HG03097 (cell line): ENCODE measurements at regions not wholly inside any gene's neighbourhood (a gene's known extent, or its start where the extent isn't known, plus 50 kb on each side); places are given as distances from the start of the nearest gene placed in this dataset.
"Not testable (repeated sequence)": the region's sequence is repeated elsewhere in the genome, so short reads cannot be mapped to it uniquely, and the experiment has no call there.

ENCODE experiments used
- ATAC-seq: cut with Tn5 transposase; IDR thresholded peaks from one replicate; pipeline ENCODE4 v1.9.1; 2021; ENCODE audit not compliant: unreplicated experiment, low FRiP score

DNA sequence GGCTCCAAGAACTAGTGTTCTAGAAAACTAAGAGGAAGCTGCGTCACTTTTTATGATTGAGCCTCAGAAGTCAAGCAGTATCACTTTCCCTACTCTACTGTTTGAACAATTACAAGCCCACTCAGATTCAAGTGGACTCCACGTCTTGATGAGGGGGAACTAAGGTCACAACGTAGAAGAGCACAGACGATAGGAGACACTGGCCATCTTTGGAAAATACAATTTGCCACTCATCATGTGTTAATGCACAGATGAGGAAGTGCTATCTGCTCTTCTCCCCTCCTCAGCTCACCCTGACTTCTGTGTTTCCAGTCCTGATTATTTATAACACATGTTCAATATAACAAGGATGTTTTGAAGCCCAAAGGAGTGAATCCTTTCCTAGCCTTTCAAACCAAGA, 76.1 kb upstream of the CYP1B1 start:
- ATAC-seq = no peak

DNA sequence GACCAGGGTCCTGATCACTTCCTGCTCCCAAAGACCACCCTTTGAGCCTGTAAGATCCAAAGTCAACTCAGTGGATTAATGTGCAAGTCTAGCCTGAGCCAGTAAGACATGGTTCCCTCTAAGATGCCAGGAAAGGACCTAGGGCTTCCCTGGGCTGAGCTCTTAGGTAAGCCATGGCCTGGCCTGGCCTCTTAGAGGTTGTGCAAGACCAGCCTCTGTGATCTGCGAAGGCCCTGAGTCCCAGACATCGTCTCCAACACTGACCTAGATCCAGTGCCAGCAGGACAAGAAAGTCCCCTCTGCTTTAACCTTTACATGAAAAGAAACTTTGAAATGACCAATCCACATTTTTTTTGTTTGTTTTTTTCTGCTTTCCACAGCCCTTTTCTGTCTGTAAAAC, 73.6 kb upstream of the CYP1B1 start:
- ATAC-seq = no peak

DNA sequence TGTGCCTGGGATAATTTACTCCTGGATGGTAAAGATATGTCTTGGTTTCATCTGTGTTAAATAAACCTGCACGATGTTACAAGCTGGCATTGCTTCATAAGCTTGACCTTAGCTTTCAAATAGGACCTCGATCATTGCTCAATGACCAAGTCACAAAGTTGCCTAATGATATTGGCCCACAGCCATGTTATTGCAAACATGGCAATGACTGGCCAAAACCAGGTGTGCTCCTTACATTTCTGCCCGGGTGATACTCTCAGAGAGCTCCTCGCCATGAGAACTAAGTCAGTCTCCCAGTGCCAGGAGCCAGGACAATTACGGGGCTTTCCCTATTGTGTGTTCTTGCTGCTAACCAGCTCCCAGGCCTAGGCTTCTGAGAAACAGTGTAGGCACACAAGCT, 72.5 kb upstream of the CYP1B1 start:
- no peak for ATAC-seq

DNA sequence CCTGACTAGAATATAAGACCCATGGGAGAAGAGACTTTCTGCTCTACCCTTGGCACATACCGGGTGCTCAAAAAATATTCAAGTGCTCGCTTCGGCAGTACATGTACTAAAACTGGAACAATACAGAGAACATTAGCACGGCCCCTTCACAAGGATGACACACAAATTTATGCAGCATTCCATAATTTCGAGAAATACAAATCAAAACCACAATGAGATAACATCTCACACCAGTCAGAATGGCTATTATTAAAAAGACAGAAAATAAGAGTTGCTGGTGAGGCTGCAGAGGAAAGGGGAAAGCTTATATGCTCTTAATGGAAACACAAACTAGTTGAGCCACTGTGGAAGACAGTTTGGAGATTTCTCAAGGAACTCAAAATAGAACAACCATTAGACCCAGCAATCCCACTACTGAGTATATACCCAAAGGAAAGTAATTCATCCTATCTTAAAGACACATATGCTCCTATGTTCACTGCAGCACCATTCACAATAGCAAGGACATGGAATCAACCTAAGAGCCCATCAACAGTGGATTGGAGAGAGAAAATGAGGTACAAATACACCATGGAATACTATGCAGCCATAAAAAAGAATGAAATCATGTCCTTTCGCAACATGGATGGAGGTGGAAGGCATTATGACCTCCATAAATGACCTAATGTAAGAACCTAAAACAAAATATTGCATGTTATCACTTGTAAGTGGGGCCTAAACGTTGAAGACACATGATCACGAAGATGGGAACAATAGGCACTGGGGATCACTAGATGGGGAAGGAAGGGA, 71.6 kb upstream of the CYP1B1 start:
- no peak for ATAC-seq

DNA sequence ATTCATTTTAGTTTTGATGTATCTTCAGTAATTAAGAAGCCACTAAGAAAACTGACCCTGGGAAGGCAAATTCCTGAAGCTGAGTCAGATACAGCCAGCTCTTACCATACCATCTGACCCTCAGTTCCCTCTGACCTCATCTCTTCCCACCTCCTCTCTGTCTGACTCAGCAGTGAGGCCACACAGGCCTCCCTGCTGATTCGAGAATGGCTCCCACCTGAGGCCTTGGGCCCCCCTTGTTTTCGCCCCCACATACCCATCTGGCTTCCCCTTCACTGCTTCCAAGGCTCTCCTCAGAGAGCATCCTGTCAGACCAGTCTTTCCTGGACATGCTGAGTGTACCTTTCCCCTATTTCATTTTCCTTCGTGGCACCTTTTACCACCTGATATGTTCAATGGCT, 71.0 kb upstream of the CYP1B1 start:
- peak; percentile 53 for ATAC-seq

DNA sequence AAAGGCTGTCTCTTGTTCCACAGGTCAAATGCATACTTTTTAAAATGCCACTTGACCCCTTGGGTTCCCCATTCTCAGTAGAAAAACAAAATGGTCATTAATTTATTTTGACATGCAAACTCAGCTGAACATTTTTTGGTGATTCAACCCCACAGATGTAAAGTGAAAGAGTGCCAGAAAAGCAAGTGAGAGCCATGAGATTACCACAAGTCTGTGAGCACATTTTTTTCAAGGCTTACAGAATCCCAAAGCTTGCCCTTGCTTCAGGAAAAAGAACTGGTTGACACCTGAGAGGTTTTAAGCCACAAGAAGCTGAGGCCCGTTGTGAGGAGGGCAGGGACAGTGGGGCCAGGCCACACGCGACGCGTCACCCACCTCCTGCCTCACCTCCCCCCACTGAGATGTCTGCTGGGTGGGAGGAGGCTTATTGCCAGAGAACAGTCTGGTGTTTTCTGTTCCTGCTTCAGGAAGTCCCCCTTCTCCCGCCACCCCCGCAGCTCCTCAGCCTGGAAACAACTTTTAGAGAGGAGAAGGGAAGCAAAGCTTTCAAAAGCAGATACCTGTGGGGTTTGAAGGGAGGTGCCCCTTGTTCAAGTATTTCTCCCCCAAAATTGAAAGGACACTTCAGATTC, 70.4 kb upstream of the CYP1B1 start:
- peak; percentile 50 for ATAC-seq

DNA sequence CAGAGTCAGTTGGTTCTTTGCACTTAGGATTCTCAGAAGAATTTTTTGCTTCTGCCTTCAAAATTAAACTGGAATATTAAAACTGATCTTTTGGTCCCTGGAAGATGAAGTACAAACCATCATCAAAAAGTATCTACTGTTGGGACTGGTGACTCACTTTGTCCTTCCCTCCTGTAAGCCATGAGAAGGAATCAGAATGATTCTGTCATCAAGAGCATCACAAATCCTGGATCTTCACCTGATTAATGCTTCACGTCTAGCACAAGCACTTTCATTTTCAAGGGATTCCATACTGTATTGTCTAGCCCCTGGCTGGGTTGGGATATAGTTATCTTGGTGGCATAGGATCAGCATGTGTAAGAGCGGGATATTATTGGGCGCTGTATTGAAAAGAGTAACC, 69.3 kb upstream of the CYP1B1 start:
- no peak for ATAC-seq

DNA sequence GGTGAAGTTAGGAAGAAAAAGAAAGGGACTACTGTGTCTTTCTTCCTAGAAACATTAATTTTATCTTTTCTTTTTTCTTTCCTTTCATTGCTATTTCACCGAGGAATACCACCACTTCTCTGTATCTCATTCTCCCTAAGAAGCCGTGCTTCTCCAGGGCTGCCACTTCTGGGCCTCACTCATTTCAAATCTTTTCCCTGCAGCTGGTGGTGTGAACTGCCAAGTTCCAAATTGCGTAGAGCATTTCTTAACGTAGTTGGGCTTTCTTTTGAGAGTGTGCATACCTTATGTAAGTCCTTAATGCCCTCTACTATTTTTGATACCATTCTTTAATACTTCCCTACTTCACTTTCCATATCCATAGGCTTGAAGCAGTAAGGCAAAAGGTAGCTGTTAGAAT, 66.7 kb upstream of the CYP1B1 start:
- ATAC-seq = no peak

DNA sequence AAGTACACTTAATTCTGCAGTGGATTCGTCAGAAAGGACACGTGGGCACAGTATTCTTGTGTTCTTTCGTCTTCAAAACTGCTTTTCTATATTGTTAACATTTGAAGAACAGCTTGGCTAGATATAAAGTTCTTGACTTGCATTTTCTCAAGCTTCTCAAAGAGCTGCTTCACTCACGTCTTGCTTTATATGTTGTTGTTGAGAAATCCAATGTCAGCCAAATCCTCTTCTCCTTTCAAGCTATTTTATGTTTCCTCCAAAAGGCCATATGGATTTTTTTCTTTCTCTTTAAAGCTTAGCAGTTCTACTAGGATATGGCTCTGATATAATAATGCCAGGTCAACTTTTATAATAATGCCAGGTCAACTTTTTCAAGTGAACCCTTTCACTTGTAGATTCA, 65.5 kb upstream of the CYP1B1 start:
- ATAC-seq = no peak

DNA sequence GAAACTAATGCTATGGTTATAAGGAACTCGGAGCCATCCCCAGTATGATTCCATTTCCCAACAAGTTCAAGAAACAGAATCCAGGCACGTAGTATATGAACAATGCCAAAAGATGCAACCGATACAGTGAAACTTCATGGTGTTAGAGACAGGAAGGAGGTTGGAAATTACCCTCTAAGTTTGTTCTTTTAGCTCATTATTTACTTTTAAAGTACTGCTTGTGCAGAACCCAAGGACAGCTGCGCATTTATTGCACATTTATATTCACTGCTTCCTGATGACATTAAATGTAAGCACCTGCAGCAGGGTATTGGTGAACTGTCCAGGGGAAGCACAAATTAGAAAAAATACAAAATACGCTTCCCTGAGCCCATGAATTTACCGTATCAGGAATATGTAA, 63.0 kb upstream of the CYP1B1 start:
- ATAC-seq = no peak

DNA sequence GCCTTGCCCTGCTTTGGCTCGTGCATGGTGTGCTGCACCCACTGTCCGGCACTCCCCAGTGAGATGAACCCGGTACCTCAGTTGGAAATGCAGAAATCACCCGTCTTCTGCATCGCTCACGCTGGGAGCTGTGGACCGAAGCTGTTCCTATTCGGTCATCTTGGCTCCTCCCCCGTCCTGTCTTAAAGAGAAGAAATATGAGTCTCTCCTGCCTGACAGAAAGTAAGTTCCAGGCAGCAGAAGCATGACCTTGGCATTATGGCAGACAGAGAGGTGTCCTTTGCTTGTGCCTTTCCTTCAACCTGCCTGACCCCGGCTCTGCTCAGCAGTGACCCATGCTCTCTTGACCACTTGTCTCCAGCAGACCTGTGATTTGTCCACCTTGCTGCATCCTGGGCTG, 62.5 kb upstream of the CYP1B1 start:
- ATAC-seq = no peak

DNA sequence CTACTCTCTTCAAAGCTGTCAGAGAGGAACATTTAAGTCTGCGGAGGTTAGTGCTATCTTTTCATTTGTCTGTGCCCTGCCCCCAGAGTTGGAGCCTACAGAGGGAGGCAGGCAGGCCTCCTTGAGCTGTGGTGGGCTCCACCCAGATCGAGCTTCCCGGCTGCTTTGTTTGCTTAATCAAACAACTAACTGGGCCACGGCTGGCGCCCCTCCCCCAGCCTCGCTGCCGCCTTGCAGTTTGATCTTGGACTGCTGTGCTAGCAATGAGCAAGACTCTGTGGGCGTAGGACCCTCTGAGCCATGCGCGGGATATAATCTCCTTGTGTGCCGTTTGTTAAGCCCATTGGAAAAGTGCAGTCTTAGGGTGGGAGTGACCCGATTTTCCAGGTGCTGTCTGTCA, 62.0 kb upstream of the CYP1B1 start:
- ATAC-seq = not testable (repeated sequence)

DNA sequence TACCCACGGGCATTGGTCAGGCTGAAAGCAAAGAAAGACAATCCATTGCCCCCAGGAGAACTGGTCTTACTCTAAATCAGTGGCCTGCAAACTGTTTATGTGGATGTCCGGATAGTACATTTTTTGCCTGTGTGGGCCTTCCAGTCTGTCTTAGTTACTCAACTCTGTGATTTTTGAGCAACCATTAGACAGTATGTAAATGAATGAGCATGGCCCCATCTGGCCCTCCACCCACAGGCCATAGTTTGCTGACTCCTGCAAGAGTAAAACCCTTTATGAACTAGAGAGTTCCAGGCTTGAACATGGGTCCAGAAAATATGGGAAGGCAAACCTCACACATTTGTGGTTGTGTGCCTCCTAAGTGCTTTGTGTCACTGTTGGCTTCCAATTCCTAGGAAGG, 55.7 kb upstream of the CYP1B1 start:
- ATAC-seq = no peak

DNA sequence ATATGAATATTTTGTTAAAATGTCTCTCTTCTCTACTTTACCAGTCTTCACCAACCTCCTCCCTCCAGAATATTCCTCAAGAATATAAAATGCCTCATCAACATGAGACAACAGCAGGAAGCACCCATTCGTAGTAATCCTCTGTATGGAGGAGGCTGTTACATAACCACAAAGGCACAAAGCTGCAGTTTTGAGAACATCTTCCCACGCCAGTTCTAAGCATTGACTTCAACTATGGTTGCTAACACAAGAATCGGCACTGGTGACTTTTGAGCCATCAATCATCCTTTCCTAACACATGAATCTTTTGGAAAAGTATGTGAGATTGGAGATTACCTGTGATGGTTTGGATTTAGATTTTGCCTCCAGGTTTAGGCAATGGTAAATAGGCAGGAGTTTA, 54.9 kb upstream of the CYP1B1 start:
- no peak for ATAC-seq

DNA sequence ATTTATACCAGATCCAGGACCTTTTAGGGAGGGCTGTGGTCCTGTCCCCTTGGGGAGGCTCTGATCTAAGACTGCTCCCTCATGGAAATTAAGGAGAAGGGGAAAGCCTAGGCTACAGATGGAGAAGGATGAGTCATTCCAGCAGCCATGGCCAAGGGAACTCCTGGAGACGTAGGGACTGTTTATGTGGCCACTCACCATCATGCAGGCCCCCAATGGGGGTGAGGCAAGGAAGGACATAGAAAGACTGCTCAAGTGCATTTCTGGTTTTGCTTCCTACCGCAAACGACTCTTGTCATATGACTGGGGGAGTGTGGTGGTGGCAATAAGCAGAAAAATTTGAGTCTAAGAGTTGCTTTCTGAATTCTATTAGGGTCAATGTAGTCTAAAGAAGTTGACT, 54.0 kb upstream of the CYP1B1 start:
- no peak for ATAC-seq

DNA sequence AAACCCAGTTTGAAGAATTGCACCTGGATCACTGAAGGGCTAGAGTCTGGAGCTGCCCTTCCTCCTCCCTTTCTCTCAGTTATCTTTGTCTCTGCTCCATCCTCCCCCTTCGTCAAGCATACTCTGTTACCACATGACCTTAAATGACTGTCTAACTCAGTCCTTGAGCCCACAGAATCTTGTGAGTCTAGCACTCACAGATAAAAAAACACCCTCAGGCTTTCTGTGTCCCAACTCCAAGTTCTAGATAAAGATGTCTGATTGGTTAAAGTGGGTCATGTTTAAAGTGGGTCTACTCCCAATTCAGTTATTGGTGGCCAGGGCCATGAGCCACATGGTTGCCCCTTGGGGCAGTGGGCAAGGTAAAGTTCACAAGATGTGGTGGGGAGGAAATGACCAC, 53.5 kb upstream of the CYP1B1 start:
- ATAC-seq = no peak

DNA sequence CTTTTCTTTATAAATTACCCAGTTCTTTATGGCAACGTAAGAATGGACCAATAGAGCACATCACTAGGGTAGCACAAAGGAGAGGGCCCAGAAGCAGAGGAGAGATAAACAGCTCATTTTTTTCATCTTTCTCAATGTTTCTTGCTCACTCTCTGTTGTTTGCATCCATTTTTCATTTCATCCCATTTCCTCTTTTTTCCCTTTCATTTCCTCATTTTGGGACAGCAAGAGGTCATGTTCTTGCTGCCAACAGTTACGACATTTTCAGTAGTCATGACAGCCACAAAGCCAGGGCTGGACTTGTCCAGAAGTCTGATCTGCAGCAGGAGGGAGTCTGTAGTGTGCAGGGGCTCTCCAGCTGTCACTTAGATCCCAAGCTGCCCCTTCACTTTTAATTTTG, 52.7 kb upstream of the CYP1B1 start:
- no peak for ATAC-seq

DNA sequence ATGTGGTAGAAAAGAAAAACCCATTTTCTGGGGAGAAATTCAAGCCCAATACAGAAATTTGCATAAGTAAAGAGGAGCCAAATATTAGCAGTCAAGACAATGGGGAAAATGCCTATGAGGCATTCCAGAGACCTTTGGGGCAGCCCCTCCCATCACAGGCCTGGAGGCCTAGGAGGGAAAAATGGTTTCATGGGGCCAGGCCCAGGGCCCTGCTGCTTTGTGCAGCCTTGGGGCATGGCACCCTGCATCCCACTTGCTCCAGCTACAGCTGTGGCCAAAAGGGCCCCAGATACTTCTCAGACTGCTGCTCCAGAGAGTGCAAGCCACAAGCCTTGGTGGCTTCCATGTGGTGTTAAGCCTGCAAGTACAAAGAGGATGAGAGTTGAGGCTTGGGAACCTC, 51.3 kb upstream of the CYP1B1 start:
- no peak for ATAC-seq

DNA sequence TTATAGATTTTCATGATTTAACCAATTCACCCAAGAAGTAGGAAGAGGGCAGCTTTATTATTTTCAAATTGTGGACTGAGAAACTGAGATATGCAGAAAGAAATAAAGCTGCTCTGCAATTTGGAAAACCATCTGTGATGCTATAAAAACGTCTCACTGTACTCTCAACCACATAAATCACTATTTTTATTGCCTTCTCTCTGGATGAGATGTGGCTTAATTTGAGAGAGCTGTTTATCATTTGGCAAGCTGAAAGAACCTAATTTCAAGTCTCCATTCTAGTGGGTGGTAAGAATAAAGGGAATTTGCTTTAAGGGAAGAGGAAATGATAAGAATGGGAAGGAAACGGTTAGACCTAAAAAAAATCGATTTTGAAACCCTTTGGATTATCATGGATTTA, 49.9 kb upstream of the CYP1B1 start:
- ATAC-seq = no peak
